ENCODE measurements at regions not wholly inside any gene's neighbourhood (a gene's known extent, or its start where the extent isn't known, plus 50 kb on each side); places are given as distances from the start of the nearest gene placed in this dataset.

GRCh38 chr1:60727552-60727951 lies 354.8 kb upstream of the NFIA start:
- Histone ChIP-seq H3K27me3 (ENCODE audit: insufficient read depth, low read depth, low read length) (no peaks in the 10 kb centered on the region), H3F3A (ENCODE audit: insufficient read depth, low read length, poor library complexity, severe bottlenecking) (no peaks in the 10 kb centered on the region), H3K9me3 (ENCODE audit: low read length) (no peaks in the 10 kb centered on the region), H3K4me2 (ENCODE audit: low read length) (no peak overlapping the region), H3K9me2 (ENCODE audit: insufficient read depth, low read length) (no peaks in the 10 kb centered on the region), H3K79me2 (replicated peaks; ENCODE audit: insufficient read depth, low read length) (no peaks in the 10 kb centered on the region), H2AFZ (ENCODE audit: low read depth, low read length) (no peak overlapping the region), H3K9ac (ENCODE audit: low read length) (no peak overlapping the region), H3K27ac (ENCODE audit: low read length) (no peak overlapping the region), H4K20me1 (ENCODE audit: insufficient read depth) (no peaks in the 10 kb centered on the region), H3K4me3 (ENCODE audit: low read length) (no peak overlapping the region), H3K36me3 (ENCODE audit: insufficient read depth, low read length) (no peaks in the 10 kb centered on the region)
- TF ChIP-seq SMC3 (conservative IDR thresholded peaks at IDR 0.05; ENCODE audit: poor library complexity) (no peak), RAD21 (conservative IDR thresholded peaks at IDR 0.05) (no peak), TAF1 (IDR thresholded peaks at IDR 0.05; ENCODE audit: low read depth) (no peak), EP300 (conservative IDR thresholded peaks at IDR 0.05; ENCODE audit: poor library complexity, severe bottlenecking) (no peak)
- TF ChIP-seq, protein P1, sequence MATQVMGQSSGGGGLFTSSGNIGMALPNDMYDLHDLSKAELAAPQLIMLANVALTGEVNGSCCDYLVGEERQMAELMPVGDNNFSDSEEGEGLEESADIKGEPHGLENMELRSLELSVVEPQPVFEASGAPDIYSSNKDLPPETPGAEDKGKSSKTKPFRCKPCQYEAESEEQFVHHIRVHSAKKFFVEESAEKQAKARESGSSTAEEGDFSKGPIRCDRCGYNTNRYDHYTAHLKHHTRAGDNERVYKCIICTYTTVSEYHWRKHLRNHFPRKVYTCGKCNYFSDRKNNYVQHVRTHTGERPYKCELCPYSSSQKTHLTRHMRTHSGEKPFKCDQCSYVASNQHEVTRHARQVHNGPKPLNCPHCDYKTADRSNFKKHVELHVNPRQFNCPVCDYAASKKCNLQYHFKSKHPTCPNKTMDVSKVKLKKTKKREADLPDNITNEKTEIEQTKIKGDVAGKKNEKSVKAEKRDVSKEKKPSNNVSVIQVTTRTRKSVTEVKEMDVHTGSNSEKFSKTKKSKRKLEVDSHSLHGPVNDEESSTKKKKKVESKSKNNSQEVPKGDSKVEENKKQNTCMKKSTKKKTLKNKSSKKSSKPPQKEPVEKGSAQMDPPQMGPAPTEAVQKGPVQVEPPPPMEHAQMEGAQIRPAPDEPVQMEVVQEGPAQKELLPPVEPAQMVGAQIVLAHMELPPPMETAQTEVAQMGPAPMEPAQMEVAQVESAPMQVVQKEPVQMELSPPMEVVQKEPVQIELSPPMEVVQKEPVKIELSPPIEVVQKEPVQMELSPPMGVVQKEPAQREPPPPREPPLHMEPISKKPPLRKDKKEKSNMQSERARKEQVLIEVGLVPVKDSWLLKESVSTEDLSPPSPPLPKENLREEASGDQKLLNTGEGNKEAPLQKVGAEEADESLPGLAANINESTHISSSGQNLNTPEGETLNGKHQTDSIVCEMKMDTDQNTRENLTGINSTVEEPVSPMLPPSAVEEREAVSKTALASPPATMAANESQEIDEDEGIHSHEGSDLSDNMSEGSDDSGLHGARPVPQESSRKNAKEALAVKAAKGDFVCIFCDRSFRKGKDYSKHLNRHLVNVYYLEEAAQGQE (IDR thresholded peaks at IDR 0.05; ENCODE audit: borderline replicate concordance): no peak

DNA sequence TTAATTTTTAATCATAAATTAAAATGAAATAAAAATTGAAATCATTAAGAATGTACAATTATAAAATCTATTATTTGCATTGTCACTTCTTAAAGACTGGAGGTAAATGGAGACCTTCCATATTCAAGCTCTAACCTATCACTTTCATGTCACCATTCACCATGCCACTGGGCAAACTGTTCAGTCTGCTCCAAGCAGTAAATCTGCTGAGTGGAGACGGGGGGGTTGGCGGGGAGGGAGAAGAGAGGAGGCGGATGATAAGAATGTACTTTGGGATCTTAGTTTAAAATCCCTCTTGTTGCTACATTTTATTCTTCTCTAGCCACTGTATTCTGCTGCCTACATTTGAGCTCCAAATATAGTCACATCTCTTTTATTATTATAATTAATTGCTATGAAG lies 365.9 kb upstream of the NFIA start:
- Histone ChIP-seq H3K79me2 (replicated peaks; ENCODE audit: insufficient read depth, low read length) (no peaks in the 10 kb centered on the region), H3K27me3 (ENCODE audit: insufficient read depth, low read depth, low read length) (no peaks in the 10 kb centered on the region), H3F3A (ENCODE audit: insufficient read depth, low read length, poor library complexity, severe bottlenecking) (no peaks in the 10 kb centered on the region), H3K4me3 (ENCODE audit: low read length) (no peak overlapping the region), H3K36me3 (ENCODE audit: insufficient read depth, low read length) (no peaks in the 10 kb centered on the region), H3K9ac (ENCODE audit: low read length) (no peak overlapping the region), H2AFZ (ENCODE audit: low read depth, low read length) (no peak overlapping the region), H3K9me3 (ENCODE audit: low read length) (peaks cover under 1% of the 10 kb centered on the region), H3K4me2 (ENCODE audit: low read length) (no peak overlapping the region), H3K9me2 (ENCODE audit: insufficient read depth, low read length) (no peaks in the 10 kb centered on the region), H4K20me1 (ENCODE audit: insufficient read depth) (no peaks in the 10 kb centered on the region), H3K27ac (ENCODE audit: low read length) (no peak overlapping the region)
- TF ChIP-seq POLR2AphosphoS5 (IDR thresholded peaks at IDR 0.05) (no peak), SMC3 (conservative IDR thresholded peaks at IDR 0.05; ENCODE audit: poor library complexity) (no peak), TAF1 (IDR thresholded peaks at IDR 0.05; ENCODE audit: low read depth) (no peak), EP300 (conservative IDR thresholded peaks at IDR 0.05; ENCODE audit: poor library complexity, severe bottlenecking) (no peak), RAD21 (conservative IDR thresholded peaks at IDR 0.05) (no peak), MXI1 (conservative IDR thresholded peaks at IDR 0.05; ENCODE audit: poor library complexity, severe bottlenecking) (no peak), EZH2 (IDR thresholded peaks at IDR 0.05; ENCODE audit: borderline replicate concordance, insufficient read depth, low read length, poor library complexity, severe bottlenecking) (no peak)
- TF ChIP-seq, protein P2, sequence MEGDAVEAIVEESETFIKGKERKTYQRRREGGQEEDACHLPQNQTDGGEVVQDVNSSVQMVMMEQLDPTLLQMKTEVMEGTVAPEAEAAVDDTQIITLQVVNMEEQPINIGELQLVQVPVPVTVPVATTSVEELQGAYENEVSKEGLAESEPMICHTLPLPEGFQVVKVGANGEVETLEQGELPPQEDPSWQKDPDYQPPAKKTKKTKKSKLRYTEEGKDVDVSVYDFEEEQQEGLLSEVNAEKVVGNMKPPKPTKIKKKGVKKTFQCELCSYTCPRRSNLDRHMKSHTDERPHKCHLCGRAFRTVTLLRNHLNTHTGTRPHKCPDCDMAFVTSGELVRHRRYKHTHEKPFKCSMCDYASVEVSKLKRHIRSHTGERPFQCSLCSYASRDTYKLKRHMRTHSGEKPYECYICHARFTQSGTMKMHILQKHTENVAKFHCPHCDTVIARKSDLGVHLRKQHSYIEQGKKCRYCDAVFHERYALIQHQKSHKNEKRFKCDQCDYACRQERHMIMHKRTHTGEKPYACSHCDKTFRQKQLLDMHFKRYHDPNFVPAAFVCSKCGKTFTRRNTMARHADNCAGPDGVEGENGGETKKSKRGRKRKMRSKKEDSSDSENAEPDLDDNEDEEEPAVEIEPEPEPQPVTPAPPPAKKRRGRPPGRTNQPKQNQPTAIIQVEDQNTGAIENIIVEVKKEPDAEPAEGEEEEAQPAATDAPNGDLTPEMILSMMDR (IDR thresholded peaks at IDR 0.05; ENCODE audit: poor library complexity, severe bottlenecking): no peak
- TF ChIP-seq, protein P1 (IDR thresholded peaks at IDR 0.05; ENCODE audit: borderline replicate concordance): no peak
